Mammary epithelial cell (primary cell): ENCODE measurements at regions not wholly inside any gene's neighbourhood (a gene's known extent, or its start where the extent isn't known, plus 50 kb on each side); places are given as distances from the start of the nearest gene placed in this dataset.

Experiments
- EZH2 ChIP-seq: IDR thresholded peaks from 2 replicates; pipeline ENCODE4 v1.6.1; 2012; ENCODE audit warnings: low read length, inconsistent platforms, borderline replicate concordance
- TF ChIP-seq, protein P1 (sequence below), 2 donors: IDR thresholded peaks in 1 of 2; conservative IDR thresholded peaks in 1 of 2; 2 replicates each; pipeline ENCODE4 v1.5.1; 2011 to 2012; ENCODE audit warnings: inconsistent platforms in 2 of 2, low read length in 2 of 2, mild to moderate bottlenecking in 2 of 2, control low read depth in 1 of 2, low read depth in 1 of 2; ENCODE audit not compliant: insufficient read depth in 1 of 2; ENCODE audit errors: extremely low read depth in 1 of 2

- TF ChIP-seq, protein P1, sequence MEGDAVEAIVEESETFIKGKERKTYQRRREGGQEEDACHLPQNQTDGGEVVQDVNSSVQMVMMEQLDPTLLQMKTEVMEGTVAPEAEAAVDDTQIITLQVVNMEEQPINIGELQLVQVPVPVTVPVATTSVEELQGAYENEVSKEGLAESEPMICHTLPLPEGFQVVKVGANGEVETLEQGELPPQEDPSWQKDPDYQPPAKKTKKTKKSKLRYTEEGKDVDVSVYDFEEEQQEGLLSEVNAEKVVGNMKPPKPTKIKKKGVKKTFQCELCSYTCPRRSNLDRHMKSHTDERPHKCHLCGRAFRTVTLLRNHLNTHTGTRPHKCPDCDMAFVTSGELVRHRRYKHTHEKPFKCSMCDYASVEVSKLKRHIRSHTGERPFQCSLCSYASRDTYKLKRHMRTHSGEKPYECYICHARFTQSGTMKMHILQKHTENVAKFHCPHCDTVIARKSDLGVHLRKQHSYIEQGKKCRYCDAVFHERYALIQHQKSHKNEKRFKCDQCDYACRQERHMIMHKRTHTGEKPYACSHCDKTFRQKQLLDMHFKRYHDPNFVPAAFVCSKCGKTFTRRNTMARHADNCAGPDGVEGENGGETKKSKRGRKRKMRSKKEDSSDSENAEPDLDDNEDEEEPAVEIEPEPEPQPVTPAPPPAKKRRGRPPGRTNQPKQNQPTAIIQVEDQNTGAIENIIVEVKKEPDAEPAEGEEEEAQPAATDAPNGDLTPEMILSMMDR (conservative IDR thresholded peaks at IDR 0.05 in 1 of 2, IDR thresholded peaks at IDR 0.05 in 1 of 2; ENCODE audit: extremely low read depth in 1 of 2, insufficient read depth in 1 of 2, low read depth in 1 of 2, low read length in 2 of 2), result no peak
- no peak for TF ChIP-seq EZH2
Measured at GRCh38 chr10:64732372-64732957, 1211.3 kb downstream of the REEP3 start.
